Nephron progenitor cell (in vitro differentiated cells): ENCODE measurements at regions not wholly inside any gene's neighbourhood (a gene's known extent, or its start where the extent isn't known, plus 50 kb on each side); places are given as distances from the start of the nearest gene placed in this dataset.
"Not testable (repeated sequence)": the region's sequence is repeated elsewhere in the genome, so short reads cannot be mapped to it uniquely, and the experiment has no call there.

Source experiments
- DNase-seq: peaks from one replicate; pipeline ENCODE4 v3.0.0; 2021
- H3K27ac Mint-ChIP-seq: 2 replicates; pipeline ENCODE4 v1.8.0; 2021; ENCODE audit warnings: mild to moderate bottlenecking, moderate library complexity, mixed read lengths
- H3K27me3 Mint-ChIP-seq: 2 replicates; pipeline ENCODE4 v1.8.0; 2021; ENCODE audit warnings: mild to moderate bottlenecking, low read depth, mixed read lengths; ENCODE audit not compliant: poor library complexity
- H3K36me3 Mint-ChIP-seq: 2 replicates; pipeline ENCODE4 v1.8.0; 2021; ENCODE audit warnings: low read depth, mixed read lengths
- H3K4me1 Mint-ChIP-seq: 2 replicates; pipeline ENCODE4 v1.8.0; 2021; ENCODE audit warnings: mixed read lengths
- H3K4me3 Mint-ChIP-seq: 2 replicates; pipeline ENCODE4 v1.8.0; 2021; ENCODE audit warnings: mild to moderate bottlenecking, moderate library complexity, mixed read lengths
- H3K9me3 Mint-ChIP-seq: 2 replicates; pipeline ENCODE4 v1.8.0; 2021; ENCODE audit warnings: mild to moderate bottlenecking, moderate library complexity, mixed read lengths
- CTCF ChIP-seq: fragments of 200-600 bp; sonication (generic); IDR thresholded peaks from 2 replicates; pipeline ENCODE4 v1.5.0; 2021; ENCODE audit warnings: antibody characterized with exemption

- no peak overlapping the region for H3K27ac Mint-ChIP-seq
- DNase-seq: no peak
- H3K27me3 Mint-ChIP-seq: peaks cover 22% of the 10 kb centered on the region
- H3K9me3 Mint-ChIP-seq: peaks cover 14% of the 10 kb centered on the region
- no peaks in the 10 kb centered on the region for H3K4me1 Mint-ChIP-seq
- no peak overlapping the region for H3K4me3 Mint-ChIP-seq
- H3K36me3 Mint-ChIP-seq: no peaks in the 10 kb centered on the region
- TF ChIP-seq CTCF: no peak
Measured at GRCh38 chr16:26840691-26841090, 226.0 kb upstream of the C16orf82 start.

GRCh38 chr16:26856271-26856670 is 210.5 kb upstream of the C16orf82 start:
- H3K4me3 Mint-ChIP-seq: no peak overlapping the region
- H3K27me3 Mint-ChIP-seq: peaks cover 15% of the 10 kb centered on the region
- H3K36me3 Mint-ChIP-seq: peaks cover 8% of the 10 kb centered on the region
- no peak overlapping the region for H3K27ac Mint-ChIP-seq
- no peak for DNase-seq
- peaks cover 23% of the 10 kb centered on the region for H3K9me3 Mint-ChIP-seq
- peaks cover 5% of the 10 kb centered on the region for H3K4me1 Mint-ChIP-seq
- TF ChIP-seq CTCF: no peak

GRCh38 chr16:26856791-26857190 is 209.9 kb upstream of the C16orf82 start:
- no peak overlapping the region for H3K4me3 Mint-ChIP-seq
- no peak for TF ChIP-seq CTCF
- H3K36me3 Mint-ChIP-seq: peaks cover 9% of the 10 kb centered on the region
- H3K27ac Mint-ChIP-seq: no peak overlapping the region
- H3K9me3 Mint-ChIP-seq: peaks cover 29% of the 10 kb centered on the region
- H3K4me1 Mint-ChIP-seq: peaks cover 5% of the 10 kb centered on the region
- no peak for DNase-seq
- H3K27me3 Mint-ChIP-seq: peaks cover 15% of the 10 kb centered on the region

GRCh38 chr16:26857371-26857770 is 209.4 kb upstream of the C16orf82 start:
- peaks cover 5% of the 10 kb centered on the region for H3K4me1 Mint-ChIP-seq
- no peak overlapping the region for H3K27ac Mint-ChIP-seq
- H3K9me3 Mint-ChIP-seq: peaks cover 30% of the 10 kb centered on the region
- peaks cover 9% of the 10 kb centered on the region for H3K36me3 Mint-ChIP-seq
- peaks cover 15% of the 10 kb centered on the region for H3K27me3 Mint-ChIP-seq
- no peak overlapping the region for H3K4me3 Mint-ChIP-seq
- TF ChIP-seq CTCF: no peak
- DNase-seq: no peak

- TF ChIP-seq CTCF: no peak
- Mint-ChIP-seq H3K4me3 (no peak overlapping the region), H3K27me3 (peaks cover 18% of the 10 kb centered on the region), H3K36me3 (peaks cover 9% of the 10 kb centered on the region), H3K4me1 (peaks cover 19% of the 10 kb centered on the region), H3K9me3 (peaks cover 30% of the 10 kb centered on the region), H3K27ac (no peak overlapping the region)
- no peak for DNase-seq
Measured at GRCh38 chr16:26860506-26860905, 206.2 kb upstream of the C16orf82 start.

- Mint-ChIP-seq H3K27me3 (peaks cover 10% of the 10 kb centered on the region), H3K36me3 (peaks cover 9% of the 10 kb centered on the region)
Measured at GRCh38 chr16:26863931-26864330, 202.8 kb upstream of the C16orf82 start.

GRCh38 chr16:26874318-26874717 is 192.4 kb upstream of the C16orf82 start:
- not testable (repeated sequence) for H3K4me1 Mint-ChIP-seq, H3K27ac Mint-ChIP-seq, H3K4me3 Mint-ChIP-seq, H3K36me3 Mint-ChIP-seq, DNase-seq
- peaks cover 14% of the 10 kb centered on the region for H3K27me3 Mint-ChIP-seq
- H3K9me3 Mint-ChIP-seq: peaks cover 26% of the 10 kb centered on the region

More at GRCh38 chr16:26863931-26864330, 202.8 kb upstream of the C16orf82 start:
- Mint-ChIP-seq H3K27ac (no peak overlapping the region), H3K9me3 (peaks cover 27% of the 10 kb centered on the region), H3K4me3 (no peak overlapping the region), H3K4me1 (peaks cover 14% of the 10 kb centered on the region)
- DNase-seq: no peak
- TF ChIP-seq CTCF: no peak
